ENCODE measurements at regions not wholly inside any gene's neighbourhood (a gene's known extent, or its start where the extent isn't known, plus 50 kb on each side); places are given as distances from the start of the nearest gene placed in this dataset.

- H3K4me1 Mint-ChIP-seq = peaks cover 9 to 11% of the 10 kb centered on the region in 2 experiments
- no peak overlapping the region for H2AFZ ChIP-seq (ENCODE audit: low read length)
Observed at GRCh38 chr2:57877811-57878170, 168.8 kb upstream of the VRK2 start.

More at GRCh38 chr2:57877811-57878170, 168.8 kb upstream of the VRK2 start:
- Histone ChIP-seq H4K91ac (ENCODE audit: insufficient read length, low read depth, low read length) (no peak overlapping the region), H4K5ac (ENCODE audit: insufficient read length, low read depth, low read length) (no peak overlapping the region), H3K79me1 (ENCODE audit: insufficient read depth, low read depth, low read length, poor library complexity, severe bottlenecking) (no peaks in the 10 kb centered on the region), H2BK15ac (ENCODE audit: low read depth, low read length) (no peak overlapping the region), H3K9me3 (ENCODE audit: control insufficient read depth, low read depth, low read length) (no peaks in the 10 kb centered on the region), H3K4me1 (ENCODE audit: insufficient read depth, low read length) (no peaks in the 10 kb centered on the region; the same call in 1 of the 2 replicates), H3K9ac (ENCODE audit: extremely low read depth, insufficient read length, low read length) (no peak overlapping the region), H3K27ac (ENCODE audit: insufficient read length, low read depth, low read length) (no peak overlapping the region), H3K56ac (ENCODE audit: insufficient read length, low read depth, low read length) (no peak overlapping the region), H3K23me2 (ENCODE audit: insufficient read length, low read depth, low read length, poor library complexity, severe bottlenecking) (no peaks in the 10 kb centered on the region), H3K79me2 (ENCODE audit: insufficient read depth, low read length) (no peaks in the 10 kb centered on the region), H3K4ac (ENCODE audit: low read depth, low read length) (no peak overlapping the region), H3K18ac (ENCODE audit: insufficient read length, low read depth, low read length) (no peak overlapping the region), H4K20me1 (ENCODE audit: control insufficient read depth, insufficient read depth, insufficient read length) (no peaks in the 10 kb centered on the region), H4K8ac (replicated peaks; ENCODE audit: insufficient read length, low read depth, low read length) (no peak overlapping the region), H2BK120ac (ENCODE audit: low read depth, low read length, poor library complexity, severe bottlenecking) (no peak overlapping the region), H3K27me3 (ENCODE audit: insufficient read depth, low read length) (no peaks in the 10 kb centered on the region), H2BK5ac (ENCODE audit: insufficient read length, low read length) (no peak overlapping the region), H2AK5ac (ENCODE audit: insufficient read length, low read length) (no peak overlapping the region), H2BK12ac (ENCODE audit: insufficient read length, low read depth, low read length) (no peak overlapping the region), H3T11ph (ENCODE audit: low read length) (no peak overlapping the region), H3K23ac (ENCODE audit: insufficient read length, low read depth, low read length) (no peak overlapping the region), H3K14ac (ENCODE audit: insufficient read depth, low read length) (no peak overlapping the region), H3K4me2 (ENCODE audit: insufficient read depth, insufficient read length, low read length) (no peak overlapping the region), H2BK20ac (ENCODE audit: low read depth, low read length, poor library complexity, severe bottlenecking) (no peak overlapping the region)
- TF ChIP-seq, protein P1, sequence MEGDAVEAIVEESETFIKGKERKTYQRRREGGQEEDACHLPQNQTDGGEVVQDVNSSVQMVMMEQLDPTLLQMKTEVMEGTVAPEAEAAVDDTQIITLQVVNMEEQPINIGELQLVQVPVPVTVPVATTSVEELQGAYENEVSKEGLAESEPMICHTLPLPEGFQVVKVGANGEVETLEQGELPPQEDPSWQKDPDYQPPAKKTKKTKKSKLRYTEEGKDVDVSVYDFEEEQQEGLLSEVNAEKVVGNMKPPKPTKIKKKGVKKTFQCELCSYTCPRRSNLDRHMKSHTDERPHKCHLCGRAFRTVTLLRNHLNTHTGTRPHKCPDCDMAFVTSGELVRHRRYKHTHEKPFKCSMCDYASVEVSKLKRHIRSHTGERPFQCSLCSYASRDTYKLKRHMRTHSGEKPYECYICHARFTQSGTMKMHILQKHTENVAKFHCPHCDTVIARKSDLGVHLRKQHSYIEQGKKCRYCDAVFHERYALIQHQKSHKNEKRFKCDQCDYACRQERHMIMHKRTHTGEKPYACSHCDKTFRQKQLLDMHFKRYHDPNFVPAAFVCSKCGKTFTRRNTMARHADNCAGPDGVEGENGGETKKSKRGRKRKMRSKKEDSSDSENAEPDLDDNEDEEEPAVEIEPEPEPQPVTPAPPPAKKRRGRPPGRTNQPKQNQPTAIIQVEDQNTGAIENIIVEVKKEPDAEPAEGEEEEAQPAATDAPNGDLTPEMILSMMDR (conservative IDR thresholded peaks at IDR 0.05) = no peak
- DNase-seq = no peak
- Mint-ChIP-seq H3K4me3 (no peak overlapping the region), H3K9me3 (no peaks in the 10 kb centered on the region), H3K27me3 (ENCODE audit: low read depth) (no peaks in the 10 kb centered on the region), H3K27ac (no peak overlapping the region), H3K36me3 (ENCODE audit: insufficient read depth in 1 of 3, low read depth in 3 of 3) (no peaks in the 10 kb centered on the region)

All from H9 (cell line).